ENCODE measurements at regions not wholly inside any gene's neighbourhood (a gene's known extent, or its start where the extent isn't known, plus 50 kb on each side); places are given as distances from the start of the nearest gene placed in this dataset.

DNA sequence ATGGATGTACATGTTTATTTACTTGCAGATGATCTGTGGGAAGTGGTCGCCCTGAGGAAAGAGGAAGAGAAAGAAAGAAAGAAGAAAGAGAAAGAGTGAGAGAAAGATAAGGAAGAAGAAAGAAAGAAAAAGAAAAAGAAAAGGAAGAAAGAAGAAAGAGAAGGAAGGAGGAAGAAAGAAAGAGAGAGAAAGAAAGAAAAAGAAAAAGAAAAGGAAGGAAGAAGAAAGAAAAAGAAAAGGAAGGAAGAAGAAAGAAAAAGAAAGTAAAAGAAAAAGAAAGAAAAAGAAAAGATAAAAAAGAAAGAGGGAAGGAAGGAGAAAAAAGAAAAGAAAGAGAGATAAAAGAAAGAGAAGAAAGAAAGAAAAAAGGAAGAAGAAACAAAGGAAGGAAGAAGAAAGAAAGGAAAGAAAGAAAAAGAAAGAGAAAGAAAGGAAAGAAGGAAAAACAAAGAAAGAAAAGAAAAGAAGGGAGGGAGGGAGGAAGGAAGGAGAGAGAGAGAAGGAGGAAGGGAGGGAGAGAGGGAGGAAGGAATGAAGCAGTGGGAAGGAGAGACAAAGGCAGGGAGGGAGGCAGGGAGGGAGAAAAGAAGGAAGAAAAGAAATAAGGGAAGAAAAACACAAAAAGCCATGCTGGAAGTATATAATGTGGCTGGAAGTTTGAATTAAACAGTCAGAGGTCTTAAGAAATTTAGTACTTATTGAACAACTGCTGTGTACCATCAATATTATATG is 976.6 kb downstream of the FAM181B start:
- TF ChIP-seq, protein P1, sequence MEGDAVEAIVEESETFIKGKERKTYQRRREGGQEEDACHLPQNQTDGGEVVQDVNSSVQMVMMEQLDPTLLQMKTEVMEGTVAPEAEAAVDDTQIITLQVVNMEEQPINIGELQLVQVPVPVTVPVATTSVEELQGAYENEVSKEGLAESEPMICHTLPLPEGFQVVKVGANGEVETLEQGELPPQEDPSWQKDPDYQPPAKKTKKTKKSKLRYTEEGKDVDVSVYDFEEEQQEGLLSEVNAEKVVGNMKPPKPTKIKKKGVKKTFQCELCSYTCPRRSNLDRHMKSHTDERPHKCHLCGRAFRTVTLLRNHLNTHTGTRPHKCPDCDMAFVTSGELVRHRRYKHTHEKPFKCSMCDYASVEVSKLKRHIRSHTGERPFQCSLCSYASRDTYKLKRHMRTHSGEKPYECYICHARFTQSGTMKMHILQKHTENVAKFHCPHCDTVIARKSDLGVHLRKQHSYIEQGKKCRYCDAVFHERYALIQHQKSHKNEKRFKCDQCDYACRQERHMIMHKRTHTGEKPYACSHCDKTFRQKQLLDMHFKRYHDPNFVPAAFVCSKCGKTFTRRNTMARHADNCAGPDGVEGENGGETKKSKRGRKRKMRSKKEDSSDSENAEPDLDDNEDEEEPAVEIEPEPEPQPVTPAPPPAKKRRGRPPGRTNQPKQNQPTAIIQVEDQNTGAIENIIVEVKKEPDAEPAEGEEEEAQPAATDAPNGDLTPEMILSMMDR (IDR thresholded peaks at IDR 0.05): no peak

DNA sequence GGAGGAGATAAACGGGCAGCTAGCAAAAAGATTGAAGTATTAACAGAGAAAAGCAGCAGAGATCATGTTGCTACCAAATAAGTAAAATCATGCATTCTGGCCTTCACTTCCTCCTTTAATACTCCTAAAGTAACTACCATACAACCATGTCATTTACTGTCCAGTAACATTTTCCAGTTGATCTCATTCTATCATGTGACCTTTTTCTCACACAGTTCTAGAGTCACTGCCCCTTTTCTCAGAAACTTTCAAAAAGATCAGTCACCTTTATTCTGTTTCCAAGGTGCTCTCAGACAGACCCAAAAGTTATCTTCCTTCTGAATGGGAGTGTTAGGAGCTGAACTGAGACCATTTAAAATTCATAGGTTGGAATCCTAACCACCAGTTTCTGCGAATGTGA is 984.4 kb downstream of the FAM181B start:
- TF ChIP-seq, protein P1 (IDR thresholded peaks at IDR 0.05): no peak

DNA sequence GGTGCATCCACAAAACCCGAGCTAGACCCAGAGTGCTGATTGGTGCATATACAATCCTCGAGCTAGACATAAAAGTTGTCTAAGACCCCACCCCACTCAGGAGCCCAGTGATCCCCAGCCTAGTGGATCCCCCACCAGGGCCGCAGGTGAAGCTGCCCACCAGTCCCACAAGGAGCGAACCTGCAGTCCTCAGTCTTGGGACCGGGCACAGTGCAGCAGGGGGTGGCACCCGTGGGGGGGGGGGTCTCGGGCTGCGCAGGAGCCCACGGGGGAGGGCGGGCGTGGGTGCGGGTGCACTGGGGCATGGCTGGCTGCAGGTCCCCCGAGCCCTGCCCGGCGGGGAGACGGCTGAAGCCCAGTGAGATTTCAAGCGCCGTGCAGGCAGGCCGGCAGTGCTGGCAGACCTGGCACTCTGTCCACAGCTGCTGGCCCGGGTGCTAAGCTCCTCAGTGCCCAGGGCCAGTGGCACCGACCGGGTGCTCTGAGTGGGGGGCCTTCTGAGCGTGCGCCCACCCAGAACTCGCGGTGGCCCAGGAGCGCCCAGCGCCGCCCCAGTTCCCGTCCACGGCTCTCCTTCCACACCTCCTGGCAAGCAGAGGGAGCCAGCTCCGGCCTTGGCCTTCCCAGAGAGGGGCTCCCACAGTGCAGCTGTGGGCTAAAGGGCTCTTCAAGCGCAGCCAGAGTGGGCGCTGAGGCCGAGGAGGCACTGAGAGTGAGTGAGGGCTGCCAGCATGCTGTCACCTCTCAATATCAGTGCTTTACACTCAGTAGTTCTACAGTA is 989.1 kb downstream of the FAM181B start:
- TF ChIP-seq, protein P1 (IDR thresholded peaks at IDR 0.05): no peak

DNA sequence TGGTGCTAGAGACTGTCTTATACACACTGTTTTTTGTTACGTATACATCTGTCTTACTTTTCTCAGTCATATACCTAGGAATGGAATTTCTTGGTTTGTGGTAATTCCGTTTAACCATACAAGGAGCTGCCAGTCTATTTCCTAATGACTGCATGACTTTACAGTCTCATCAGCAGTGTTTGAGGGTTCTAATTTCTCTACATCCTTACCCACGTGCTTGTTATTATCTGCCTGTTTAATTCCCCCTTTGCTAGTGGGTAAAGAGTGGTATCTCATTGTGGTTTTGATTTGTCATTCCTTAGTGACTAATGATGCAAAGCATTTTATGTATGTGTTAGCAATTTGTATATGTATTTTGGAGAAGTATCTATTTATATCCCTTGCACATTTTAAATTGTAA is 1008.0 kb downstream of the FAM181B start:
- TF ChIP-seq, protein P1 (IDR thresholded peaks at IDR 0.05): no peak

DNA sequence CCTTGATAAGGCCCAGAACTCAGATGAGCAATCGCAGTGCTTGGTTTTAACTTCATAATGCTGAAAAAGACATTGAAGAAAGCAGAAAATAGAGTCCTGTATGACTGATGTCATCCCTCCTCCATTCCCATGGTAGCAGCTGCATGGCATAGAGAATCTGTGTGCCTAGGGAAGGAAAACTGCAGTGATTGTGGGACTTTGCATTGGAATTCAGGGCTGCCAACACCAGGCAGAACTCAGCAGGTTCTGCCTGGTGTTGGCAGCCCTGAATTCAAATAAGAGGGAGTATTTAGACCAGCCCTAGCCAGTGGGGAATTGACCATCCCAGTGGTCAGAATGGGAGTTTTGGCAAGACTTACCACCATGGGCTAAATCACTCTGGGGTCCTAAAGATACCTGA is 1016.0 kb downstream of the FAM181B start:
- TF ChIP-seq, protein P1 (IDR thresholded peaks at IDR 0.05): no peak

DNA sequence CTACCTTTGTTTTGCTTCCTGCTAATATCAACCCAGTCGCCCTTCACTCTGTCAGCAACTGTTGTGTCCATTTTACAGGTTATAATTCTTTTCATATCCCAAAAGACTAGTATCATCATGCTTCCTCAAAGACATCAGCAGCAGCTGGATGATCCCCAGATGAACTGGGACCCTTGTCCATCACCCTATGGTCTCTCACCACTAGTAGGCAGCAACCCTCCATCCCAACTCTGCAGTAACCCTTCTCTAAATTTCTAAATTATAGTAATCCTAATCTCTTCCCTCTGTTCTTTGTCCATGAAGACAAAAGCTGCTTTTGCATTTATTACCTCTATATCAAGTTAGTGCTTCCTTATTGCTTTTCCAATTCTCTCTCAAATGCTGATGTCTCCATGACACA is 1025.8 kb downstream of the FAM181B start:
- TF ChIP-seq, protein P1 (IDR thresholded peaks at IDR 0.05): peak; percentile 26; the same call in 1 of the 2 replicates

DNA sequence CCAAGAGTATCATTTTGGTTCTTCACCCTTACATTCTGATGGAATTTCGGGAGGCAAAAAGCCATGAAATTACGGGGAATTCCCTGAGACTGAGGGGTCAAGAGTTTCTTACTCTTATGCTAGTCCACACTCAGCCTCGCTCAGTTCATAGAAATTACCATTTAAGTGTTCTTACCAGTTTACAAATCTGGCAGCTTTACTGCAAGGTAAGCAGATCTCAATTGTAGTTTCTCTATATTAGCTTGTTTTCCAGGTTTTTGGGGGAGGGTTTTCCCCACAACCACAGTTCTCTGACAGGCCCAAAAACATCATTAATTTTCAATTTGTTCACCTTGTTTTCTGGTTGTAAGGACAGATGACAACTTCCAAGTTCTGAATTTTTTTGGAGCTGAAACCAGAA is 1028.4 kb downstream of the FAM181B start:
- TF ChIP-seq, protein P1 (IDR thresholded peaks at IDR 0.05): no peak
